WI38 (cell line): ENCODE measurements at regions not wholly inside any gene's neighbourhood (a gene's known extent, or its start where the extent isn't known, plus 50 kb on each side); places are given as distances from the start of the nearest gene placed in this dataset.

Experiments used
- H3K4me3 ChIP-seq: 2 replicates; pipeline ENCODE4 v1.5.1; 2011; ENCODE audit warnings: low read depth, mild to moderate bottlenecking, control low read depth, low read length
- TF ChIP-seq, protein P1 (sequence below): IDR thresholded peaks from 2 replicates; pipeline ENCODE4 v1.5.1; 2012; ENCODE audit warnings: low read depth, mild to moderate bottlenecking, control low read depth, low read length

GRCh38 chr5:4044881-4045280 is 449.2 kb downstream of the IRX1 start:
- TF ChIP-seq, protein P1, sequence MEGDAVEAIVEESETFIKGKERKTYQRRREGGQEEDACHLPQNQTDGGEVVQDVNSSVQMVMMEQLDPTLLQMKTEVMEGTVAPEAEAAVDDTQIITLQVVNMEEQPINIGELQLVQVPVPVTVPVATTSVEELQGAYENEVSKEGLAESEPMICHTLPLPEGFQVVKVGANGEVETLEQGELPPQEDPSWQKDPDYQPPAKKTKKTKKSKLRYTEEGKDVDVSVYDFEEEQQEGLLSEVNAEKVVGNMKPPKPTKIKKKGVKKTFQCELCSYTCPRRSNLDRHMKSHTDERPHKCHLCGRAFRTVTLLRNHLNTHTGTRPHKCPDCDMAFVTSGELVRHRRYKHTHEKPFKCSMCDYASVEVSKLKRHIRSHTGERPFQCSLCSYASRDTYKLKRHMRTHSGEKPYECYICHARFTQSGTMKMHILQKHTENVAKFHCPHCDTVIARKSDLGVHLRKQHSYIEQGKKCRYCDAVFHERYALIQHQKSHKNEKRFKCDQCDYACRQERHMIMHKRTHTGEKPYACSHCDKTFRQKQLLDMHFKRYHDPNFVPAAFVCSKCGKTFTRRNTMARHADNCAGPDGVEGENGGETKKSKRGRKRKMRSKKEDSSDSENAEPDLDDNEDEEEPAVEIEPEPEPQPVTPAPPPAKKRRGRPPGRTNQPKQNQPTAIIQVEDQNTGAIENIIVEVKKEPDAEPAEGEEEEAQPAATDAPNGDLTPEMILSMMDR = no peak

GRCh38 chr5:4048398-4048797 is 452.8 kb downstream of the IRX1 start:
- no peak overlapping the region for H3K4me3 ChIP-seq
- TF ChIP-seq, protein P1 = no peak

More at GRCh38 chr5:4044881-4045280, 449.2 kb downstream of the IRX1 start:
- no peak overlapping the region for H3K4me3 ChIP-seq

DNA sequence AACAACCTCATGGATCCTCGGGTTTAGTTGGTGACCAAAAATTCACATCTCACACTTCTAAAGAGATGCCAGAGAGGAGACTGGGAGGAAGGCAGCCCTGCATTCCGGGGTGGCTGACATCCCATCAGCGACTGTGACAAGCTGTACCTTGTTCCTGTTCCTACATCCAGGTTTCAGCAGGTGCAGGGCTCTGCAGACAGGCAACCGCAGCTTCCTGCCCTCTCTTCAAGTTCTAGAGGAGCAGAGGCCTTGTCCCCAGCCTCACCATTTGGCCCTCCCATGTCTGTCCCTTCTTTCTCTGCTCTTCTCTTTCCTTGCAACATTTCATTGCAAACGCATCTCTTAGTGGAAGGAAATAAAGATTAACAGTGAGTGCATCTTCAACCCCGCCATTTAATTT is 454.6 kb downstream of the IRX1 start:
- TF ChIP-seq, protein P1 = no peak
- H3K4me3 ChIP-seq = no peak overlapping the region

GRCh38 chr5:4053136-4053535 is 457.5 kb downstream of the IRX1 start:
- TF ChIP-seq, protein P1 = no peak
- no peak overlapping the region for H3K4me3 ChIP-seq

- TF ChIP-seq, protein P1 = no peak
- H3K4me3 ChIP-seq = no peak overlapping the region
Measured at GRCh38 chr5:4054092-4054491, 458.5 kb downstream of the IRX1 start.

- no peak overlapping the region for H3K4me3 ChIP-seq
- TF ChIP-seq, protein P1 = no peak
Measured at GRCh38 chr5:4058899-4059298, 463.3 kb downstream of the IRX1 start.

- TF ChIP-seq, protein P1 = no peak
- no peak overlapping the region for H3K4me3 ChIP-seq
Measured at GRCh38 chr5:4065472-4066320, 470.1 kb downstream of the IRX1 start.
